ENCODE measurements at regions not wholly inside any gene's neighbourhood (a gene's known extent, or its start where the extent isn't known, plus 50 kb on each side); places are given as distances from the start of the nearest gene placed in this dataset.

DNA sequence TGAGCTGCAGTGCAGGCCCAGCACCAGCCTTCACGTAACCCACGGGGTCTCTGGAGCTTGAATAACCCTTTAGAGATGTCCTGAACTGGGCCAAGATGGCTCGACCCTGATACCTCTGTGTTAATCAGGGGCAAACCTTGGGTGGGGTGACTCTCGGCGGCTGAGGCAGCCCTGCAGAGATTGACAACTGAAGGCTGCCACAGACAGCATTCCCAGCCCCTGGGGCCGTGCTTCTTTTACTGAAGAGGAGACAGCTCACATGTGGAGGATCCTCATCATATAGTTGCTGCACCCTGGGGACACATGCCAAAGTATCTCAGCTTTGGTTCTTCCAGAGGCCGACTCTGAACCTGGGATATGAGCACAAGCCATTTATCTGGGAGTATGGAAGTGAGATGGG is 57.3 kb upstream of the PTGFRN start:
- TF ChIP-seq, protein P1, sequence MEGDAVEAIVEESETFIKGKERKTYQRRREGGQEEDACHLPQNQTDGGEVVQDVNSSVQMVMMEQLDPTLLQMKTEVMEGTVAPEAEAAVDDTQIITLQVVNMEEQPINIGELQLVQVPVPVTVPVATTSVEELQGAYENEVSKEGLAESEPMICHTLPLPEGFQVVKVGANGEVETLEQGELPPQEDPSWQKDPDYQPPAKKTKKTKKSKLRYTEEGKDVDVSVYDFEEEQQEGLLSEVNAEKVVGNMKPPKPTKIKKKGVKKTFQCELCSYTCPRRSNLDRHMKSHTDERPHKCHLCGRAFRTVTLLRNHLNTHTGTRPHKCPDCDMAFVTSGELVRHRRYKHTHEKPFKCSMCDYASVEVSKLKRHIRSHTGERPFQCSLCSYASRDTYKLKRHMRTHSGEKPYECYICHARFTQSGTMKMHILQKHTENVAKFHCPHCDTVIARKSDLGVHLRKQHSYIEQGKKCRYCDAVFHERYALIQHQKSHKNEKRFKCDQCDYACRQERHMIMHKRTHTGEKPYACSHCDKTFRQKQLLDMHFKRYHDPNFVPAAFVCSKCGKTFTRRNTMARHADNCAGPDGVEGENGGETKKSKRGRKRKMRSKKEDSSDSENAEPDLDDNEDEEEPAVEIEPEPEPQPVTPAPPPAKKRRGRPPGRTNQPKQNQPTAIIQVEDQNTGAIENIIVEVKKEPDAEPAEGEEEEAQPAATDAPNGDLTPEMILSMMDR (IDR thresholded peaks at IDR 0.05), result no peak
- TF ChIP-seq EP300 (IDR thresholded peaks at IDR 0.05), result no peak
